SJSA1 (cell line): ENCODE measurements at regions not wholly inside any gene's neighbourhood (a gene's known extent, or its start where the extent isn't known, plus 50 kb on each side); places are given as distances from the start of the nearest gene placed in this dataset.

Source experiments
- DNase-seq, 2 experiments: peaks; one replicate each; pipeline ENCODE4 v3.0.0-alpha.2; 2015 to 2020; ENCODE audit warnings: low spot score in 2 of 2, low read depth in 1 of 2
- H3K27ac ChIP-seq: fragments of 250-450 bp; sonication (Bioruptor Pico); 2 replicates; pipeline ENCODE4 v1.5.1; 2020; ENCODE audit warnings: mild to moderate bottlenecking, moderate library complexity
- H3K27me3 ChIP-seq: fragments of 250-450 bp; sonication (Bioruptor Pico); replicated peaks from 2 replicates; pipeline ENCODE4 v1.5.1; 2020; ENCODE audit warnings: mild to moderate bottlenecking, moderate library complexity
- H3K36me3 ChIP-seq: fragments of 250-450 bp; sonication (Bioruptor Pico); 2 replicates; pipeline ENCODE4 v1.5.1; 2020; ENCODE audit warnings: mild to moderate bottlenecking
- H3K4me1 ChIP-seq: fragments of 250-450 bp; sonication (Bioruptor Pico); replicated peaks from 2 replicates; pipeline ENCODE4 v1.6.1; 2021; ENCODE audit warnings: mild to moderate bottlenecking
- H3K4me3 ChIP-seq: fragments of 250-450 bp; sonication (Bioruptor Pico); 2 replicates; pipeline ENCODE4 v1.5.1; 2020; ENCODE audit warnings: mild to moderate bottlenecking
- H3K9me3 ChIP-seq: fragments of 250-450 bp; sonication (Bioruptor Pico); replicated peaks from 2 replicates; pipeline ENCODE4 v1.5.1; 2020; ENCODE audit warnings: mild to moderate bottlenecking

DNA sequence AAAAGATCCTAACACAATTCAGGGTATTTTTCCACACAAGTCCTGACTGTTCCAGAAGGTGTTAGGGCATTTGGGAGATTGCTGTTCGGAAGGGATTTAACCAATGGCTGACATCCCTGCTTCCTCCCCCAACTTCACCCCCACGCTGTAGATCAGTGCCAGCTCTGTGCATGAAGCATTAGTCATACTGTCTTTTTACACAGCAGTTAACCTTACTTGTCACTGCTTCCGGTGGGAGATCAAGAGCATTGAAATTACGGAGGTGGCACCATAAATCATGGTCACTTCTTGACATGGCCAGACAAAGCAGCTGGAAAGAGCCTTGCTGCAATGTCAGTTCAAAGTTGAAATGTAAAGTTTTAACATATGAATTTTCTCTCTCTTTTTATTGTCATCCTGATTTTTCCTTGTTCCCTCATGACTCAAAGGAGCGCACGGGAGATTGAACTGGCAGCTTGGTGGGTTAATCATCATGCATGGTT is 70.2 kb downstream of the HRH4 start:
- Histone ChIP-seq H3K4me3 (no peak overlapping the region), H3K27ac (no peak overlapping the region), H3K9me3 (no peaks in the 10 kb centered on the region), H3K36me3 (no peaks in the 10 kb centered on the region), H3K4me1 (no peaks in the 10 kb centered on the region; the same call in 1 of the 2 replicates), H3K27me3 (no peaks in the 10 kb centered on the region)
- DNase-seq = no peak

DNA sequence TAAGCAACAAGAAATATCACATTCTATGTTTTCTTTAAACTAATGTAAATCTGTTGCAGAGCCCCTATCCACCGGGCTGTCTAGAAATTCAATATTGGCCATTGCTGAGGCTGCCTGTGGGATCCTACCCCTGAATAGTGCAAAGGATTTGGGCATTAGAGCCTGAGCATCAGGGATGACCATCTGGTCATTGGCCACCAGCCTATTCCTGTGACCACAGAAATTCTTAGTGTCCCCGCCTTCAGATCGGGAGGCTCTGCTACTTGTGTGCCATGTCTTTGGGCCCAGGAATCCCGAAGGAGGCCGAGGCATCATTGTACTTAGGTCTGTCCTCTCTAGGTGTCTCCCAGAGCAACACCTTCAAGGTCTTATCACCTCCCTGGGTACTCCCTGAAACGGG is 73.8 kb downstream of the HRH4 start:
- Histone ChIP-seq H3K4me3 (no peak overlapping the region), H3K36me3 (no peaks in the 10 kb centered on the region), H3K4me1 (no peaks in the 10 kb centered on the region; the same call in 1 of the 2 replicates), H3K27me3 (peaks cover 10% of the 10 kb centered on the region; the same call in 1 of the 2 replicates), H3K9me3 (no peaks in the 10 kb centered on the region), H3K27ac (no peak overlapping the region)
- DNase-seq = no peak

DNA sequence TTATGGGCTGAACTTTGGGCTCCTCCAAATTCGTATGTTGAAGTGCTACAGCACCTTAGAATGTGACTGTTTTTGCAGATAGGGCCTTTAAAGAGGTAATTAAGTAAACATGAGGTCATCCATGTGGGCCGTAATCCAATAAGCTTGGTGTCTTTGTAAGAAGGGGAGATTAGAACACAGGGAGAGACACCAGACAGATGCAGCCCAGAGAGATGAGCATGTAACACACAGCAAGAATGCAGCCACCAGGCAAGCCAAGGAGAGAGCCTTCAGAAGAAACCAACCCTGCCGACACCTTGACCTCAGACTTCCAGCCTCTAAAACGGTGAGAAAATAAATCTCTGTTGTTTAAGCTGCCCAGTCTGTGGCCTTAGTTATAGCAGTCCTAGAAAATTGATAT is 74.3 kb downstream of the HRH4 start:
- Histone ChIP-seq H3K36me3 (no peaks in the 10 kb centered on the region), H3K9me3 (no peaks in the 10 kb centered on the region), H3K4me1 (no peaks in the 10 kb centered on the region; the same call in 1 of the 2 replicates), H3K27ac (no peak overlapping the region), H3K4me3 (no peak overlapping the region), H3K27me3 (peaks cover 10% of the 10 kb centered on the region; the same call in 1 of the 2 replicates)
- no peak for DNase-seq

DNA sequence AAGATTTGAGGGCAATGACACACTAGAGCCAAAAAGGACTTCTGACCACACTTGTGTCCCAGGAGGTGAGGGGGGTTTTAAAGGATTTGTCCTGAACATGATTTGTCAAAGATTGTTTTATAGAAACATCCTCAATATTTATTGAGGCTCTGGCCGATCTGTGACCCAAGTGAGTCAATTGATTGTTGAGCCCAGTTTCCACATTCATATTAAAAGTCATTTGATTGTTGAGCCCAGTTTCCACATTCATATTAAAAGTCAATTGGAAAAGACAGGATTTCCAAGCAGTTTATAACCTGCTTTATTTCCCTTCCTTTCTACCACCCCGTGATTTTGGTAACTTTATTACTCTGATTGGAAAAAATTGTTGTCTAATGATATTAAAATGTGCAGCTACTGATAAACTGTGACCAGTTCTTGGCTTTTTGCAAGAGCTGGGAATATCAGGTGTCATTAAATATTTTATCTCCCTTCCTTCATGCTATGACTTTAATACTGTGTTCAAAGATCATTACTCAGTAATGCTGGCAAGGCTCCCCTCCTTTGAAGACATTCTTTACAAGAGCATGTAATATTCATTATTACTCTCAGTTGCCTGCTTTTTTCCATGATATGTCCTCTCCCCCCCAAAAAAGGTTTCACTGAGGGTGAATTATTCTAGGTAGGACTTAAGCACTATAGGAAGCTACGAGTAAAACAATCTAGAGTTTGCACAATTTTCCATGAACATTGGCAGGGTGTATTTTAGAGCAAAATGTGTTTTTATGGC is 75.3 kb downstream of the HRH4 start:
- Histone ChIP-seq H3K9me3 (no peaks in the 10 kb centered on the region), H3K36me3 (no peaks in the 10 kb centered on the region), H3K27me3 (peaks cover 10% of the 10 kb centered on the region; the same call in 1 of the 2 replicates), H3K27ac (no peak overlapping the region), H3K4me3 (no peak overlapping the region), H3K4me1 (no peaks in the 10 kb centered on the region)
- DNase-seq = no peak

DNA sequence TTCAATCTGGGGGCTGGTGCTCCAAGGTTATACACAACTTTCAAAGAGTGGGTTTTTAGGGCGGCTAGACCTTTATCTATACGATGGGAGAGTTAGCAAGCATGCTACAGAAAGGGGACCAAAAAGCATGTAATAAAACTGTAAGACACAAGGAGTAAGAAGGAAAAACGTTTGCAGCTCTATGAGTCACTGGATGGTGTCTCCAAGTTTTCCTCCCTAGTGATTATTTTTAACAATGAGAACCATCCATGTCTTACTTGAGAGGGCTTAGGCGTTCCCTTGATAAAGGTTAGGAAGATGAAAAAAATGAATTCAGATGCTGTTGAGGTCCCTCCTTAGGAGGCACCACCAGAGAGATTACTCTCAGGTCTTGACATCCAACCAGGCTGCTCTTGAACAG is 75.9 kb downstream of the HRH4 start:
- Histone ChIP-seq H3K4me3 (no peak overlapping the region), H3K36me3 (no peaks in the 10 kb centered on the region), H3K27me3 (peaks cover 10% of the 10 kb centered on the region; the same call in 1 of the 2 replicates), H3K27ac (no peak overlapping the region), H3K9me3 (no peaks in the 10 kb centered on the region), H3K4me1 (no peaks in the 10 kb centered on the region)
- DNase-seq = no peak

DNA sequence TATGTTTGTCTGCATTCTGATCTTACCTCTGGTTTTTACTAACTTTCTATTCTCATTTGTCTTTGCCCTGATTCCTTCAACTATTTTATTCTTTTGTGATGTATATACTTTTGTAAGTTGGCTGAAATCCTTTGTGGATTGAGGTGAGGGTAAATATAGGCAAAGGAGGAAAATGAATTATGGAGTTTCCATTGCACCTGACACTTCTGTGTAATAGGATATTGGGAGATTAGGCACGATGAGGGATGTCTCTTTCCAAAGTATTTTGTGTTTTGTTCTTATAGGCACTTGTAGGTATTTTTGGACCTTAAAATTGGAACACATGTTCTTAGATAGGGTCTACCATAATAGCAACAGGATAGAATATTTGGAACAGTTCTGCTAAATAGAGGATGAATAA is 76.4 kb downstream of the HRH4 start:
- Histone ChIP-seq H3K4me1 (no peaks in the 10 kb centered on the region), H3K9me3 (no peaks in the 10 kb centered on the region), H3K27me3 (peaks cover 10% of the 10 kb centered on the region; the same call in 1 of the 2 replicates), H3K4me3 (no peak overlapping the region), H3K27ac (no peak overlapping the region), H3K36me3 (no peaks in the 10 kb centered on the region)
- DNase-seq = no peak

DNA sequence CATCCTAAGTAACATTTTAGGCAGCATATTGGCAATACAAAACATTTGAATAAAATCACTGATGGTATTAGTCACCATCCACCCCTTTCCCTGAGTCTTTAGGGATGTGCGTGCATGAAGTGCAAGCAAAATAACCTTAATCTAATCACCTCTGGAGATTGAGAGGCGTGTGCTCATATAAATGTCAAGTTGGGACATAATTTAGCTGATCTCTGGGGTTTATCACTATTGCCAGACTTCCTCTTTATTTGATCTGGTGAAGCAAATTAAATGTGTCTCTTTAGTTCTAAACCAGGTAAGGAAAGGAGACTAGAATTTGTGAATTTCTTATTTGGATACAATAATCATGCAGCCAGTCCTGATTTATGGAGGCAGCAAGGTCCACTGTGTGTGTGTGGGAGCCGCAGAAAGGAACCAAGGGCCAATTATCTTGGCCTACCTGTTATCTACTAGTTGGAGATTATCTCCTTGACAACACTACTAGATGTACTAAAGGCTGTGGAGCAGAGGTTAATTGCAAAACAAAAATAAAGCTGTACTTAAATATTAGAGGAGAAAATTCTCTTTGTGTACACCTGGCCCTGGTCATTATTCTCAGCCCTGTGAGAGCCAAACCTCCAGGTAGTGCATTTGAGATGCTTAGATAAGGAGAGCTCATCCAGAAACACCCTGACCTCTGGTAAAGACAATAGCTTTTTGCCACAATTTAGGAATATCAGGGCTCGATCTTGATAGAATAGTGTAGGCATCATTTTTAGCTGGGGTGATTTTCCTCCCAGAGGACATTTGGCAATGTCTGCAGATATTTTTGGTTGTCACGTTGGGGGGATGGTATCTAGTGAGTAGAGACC is 78.2 kb downstream of the HRH4 start:
- no peaks in the 10 kb centered on the region for H3K4me1 ChIP-seq
- no peaks in the 10 kb centered on the region for H3K36me3 ChIP-seq
- DNase-seq = no peak
- peaks cover 10% of the 10 kb centered on the region; the same call in 1 of the 2 replicates for H3K27me3 ChIP-seq
- H3K4me3 ChIP-seq = no peak overlapping the region
- no peak overlapping the region for H3K27ac ChIP-seq
- H3K9me3 ChIP-seq = no peaks in the 10 kb centered on the region

DNA sequence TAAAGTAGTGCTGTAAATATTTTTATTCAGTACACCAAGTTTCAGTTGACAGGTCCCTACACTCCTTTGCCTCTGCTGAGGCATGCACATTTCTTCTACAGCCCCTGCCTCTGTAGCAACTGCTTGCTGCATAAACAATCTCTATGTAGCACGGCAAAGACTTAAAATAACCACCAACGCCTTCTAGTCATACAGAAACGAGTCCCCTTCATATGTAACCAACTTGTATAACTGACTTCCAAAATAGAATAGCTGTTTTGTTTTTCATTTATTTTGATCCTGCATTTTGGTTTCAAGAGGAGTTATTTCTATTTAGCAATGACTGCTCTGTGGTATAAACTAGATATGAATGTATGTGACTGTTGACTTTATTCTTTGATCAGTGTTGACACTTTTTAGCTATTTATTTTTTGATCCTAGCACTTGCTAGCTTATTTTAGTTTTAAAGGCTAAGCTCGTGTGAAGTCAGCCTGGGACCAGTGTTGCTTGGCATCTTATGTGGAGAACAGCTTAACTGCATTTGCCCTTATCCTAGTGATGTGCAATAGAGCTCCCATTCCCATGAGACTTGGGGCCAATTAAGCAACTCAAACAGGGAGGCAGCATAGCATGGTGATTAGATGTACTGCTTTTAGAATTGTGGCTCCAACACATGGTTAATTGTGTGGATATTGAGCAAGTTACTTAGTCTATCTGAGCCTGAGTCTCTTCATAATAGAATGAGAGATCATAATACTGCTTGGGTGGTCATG is 79.6 kb downstream of the HRH4 start:
- Histone ChIP-seq H3K27me3 (peaks cover 10% of the 10 kb centered on the region; the same call in 1 of the 2 replicates), H3K4me3 (no peak overlapping the region), H3K27ac (no peak overlapping the region), H3K9me3 (no peaks in the 10 kb centered on the region), H3K36me3 (no peaks in the 10 kb centered on the region), H3K4me1 (no peaks in the 10 kb centered on the region)
- no peak for DNase-seq

DNA sequence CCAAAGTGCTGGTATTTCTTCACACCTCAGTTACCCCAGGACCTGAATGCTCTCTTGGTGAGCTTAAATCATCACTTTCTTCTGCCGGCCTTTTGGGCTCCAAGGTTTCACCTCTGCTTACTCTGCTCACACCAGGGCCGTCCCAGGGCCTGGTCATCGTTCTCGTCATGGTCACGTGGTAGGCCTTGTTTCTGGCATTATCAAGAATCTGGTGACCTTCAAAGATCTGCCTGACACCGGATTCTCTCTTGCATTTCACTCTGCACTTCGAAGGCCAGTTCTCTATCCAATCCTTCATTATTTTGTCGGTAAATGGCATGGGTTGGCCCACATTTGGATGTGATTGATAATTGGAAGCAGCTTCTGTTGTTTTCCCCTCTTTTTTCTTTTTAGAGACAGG is 80.5 kb downstream of the HRH4 start:
- Histone ChIP-seq H3K4me3 (no peak overlapping the region), H3K27ac (no peak overlapping the region), H3K36me3 (no peaks in the 10 kb centered on the region), H3K27me3 (peaks cover 10% of the 10 kb centered on the region; the same call in 1 of the 2 replicates), H3K4me1 (no peaks in the 10 kb centered on the region), H3K9me3 (no peaks in the 10 kb centered on the region)
- no peak for DNase-seq

DNA sequence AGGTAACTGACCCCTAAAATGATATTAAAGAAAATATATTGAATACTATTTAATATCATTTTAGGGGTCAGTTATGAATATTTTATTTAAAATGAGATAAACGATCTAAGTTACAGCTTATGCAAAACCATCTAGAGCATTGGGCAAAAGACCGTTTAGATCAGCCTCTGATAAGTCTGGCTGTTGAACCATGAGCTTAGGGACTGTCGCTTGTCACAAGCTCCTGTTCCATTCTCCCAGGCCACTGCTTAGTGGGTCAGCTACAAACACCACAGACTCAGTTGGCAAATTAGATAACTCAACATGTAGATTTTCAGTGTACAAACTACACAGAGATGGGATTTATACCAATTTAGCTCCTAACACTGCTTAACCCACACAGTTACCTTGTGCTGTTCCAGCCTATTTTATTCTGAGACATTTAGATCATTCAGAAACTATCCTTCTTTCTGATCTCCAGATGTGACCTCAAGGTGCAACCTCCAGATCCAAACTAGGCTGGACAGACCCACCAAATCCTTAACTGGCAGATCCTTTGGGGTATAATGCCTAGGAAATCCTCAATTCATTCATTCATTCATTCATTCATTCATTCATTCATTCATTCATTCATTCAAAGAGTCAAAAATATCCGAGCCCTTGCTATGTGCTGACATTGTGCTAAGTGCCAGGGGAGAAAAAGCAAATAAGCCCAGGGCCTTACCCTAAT is 82.8 kb downstream of the HRH4 start:
- no peaks in the 10 kb centered on the region for H3K27me3 ChIP-seq
- no peaks in the 10 kb centered on the region for H3K36me3 ChIP-seq
- DNase-seq = no peak
- H3K4me3 ChIP-seq = no peak overlapping the region
- H3K4me1 ChIP-seq = no peaks in the 10 kb centered on the region
- H3K9me3 ChIP-seq = no peaks in the 10 kb centered on the region
- H3K27ac ChIP-seq = no peak overlapping the region

DNA sequence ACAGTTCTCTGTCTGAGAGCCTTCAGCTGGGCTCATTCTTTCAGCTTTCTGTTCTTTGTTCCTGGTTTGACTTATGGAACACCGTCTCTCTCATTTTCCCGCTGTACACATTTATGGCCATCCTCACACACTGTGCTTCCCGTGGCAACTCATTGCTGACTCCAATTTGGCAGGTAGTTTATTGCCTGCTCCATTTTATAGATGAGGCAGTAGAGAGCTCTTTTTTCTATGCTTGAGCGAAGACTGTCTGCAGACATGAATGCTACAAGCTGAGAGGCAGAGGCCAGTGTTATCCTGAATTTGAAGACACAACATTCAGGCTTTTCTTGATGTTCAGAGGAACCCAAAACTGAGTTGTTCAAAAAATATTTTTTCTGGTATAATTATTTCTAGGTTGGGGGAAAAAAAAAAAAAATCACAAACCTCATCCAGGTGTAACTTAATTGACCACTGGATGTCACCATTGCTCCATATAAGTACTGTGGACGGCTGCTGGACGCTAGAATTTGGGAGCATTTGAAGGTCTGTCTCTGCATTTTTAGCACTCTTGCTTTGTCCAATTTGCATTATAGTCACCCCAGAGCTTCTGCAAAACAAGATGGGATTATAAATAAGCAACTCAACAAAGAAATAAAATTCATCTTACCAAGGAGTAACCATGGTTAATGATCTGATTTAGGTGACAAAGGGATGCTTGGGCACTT is 83.5 kb downstream of the HRH4 start:
- no peak for DNase-seq
- no peak overlapping the region for H3K4me3 ChIP-seq
- no peaks in the 10 kb centered on the region for H3K36me3 ChIP-seq
- H3K4me1 ChIP-seq = no peaks in the 10 kb centered on the region
- no peak overlapping the region for H3K27ac ChIP-seq
- no peaks in the 10 kb centered on the region for H3K9me3 ChIP-seq
- H3K27me3 ChIP-seq = no peaks in the 10 kb centered on the region

DNA sequence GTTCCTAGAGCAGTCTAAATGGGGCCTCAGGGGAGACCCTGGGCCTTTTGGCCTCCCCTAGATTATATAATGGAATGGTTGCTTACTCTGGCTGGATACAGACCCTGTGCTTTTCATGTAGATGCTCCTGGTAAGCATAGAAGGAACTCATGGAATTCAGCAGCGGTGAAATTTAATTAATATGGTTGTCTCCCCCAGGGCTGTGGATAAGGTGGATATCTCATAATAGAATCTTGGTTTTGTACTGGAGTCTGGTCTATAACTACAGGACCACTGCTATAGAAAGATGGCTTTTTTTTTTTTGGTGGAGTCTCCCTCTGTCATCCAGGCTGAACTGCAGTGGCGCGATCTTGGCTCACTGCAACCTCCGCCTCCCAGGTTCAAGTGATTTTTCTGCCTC is 84.5 kb downstream of the HRH4 start:
- H3K36me3 ChIP-seq = no peaks in the 10 kb centered on the region
- H3K27ac ChIP-seq = no peak overlapping the region
- no peaks in the 10 kb centered on the region for H3K9me3 ChIP-seq
- no peak for DNase-seq
- H3K4me1 ChIP-seq = no peaks in the 10 kb centered on the region
- no peaks in the 10 kb centered on the region for H3K27me3 ChIP-seq
- H3K4me3 ChIP-seq = no peak overlapping the region

DNA sequence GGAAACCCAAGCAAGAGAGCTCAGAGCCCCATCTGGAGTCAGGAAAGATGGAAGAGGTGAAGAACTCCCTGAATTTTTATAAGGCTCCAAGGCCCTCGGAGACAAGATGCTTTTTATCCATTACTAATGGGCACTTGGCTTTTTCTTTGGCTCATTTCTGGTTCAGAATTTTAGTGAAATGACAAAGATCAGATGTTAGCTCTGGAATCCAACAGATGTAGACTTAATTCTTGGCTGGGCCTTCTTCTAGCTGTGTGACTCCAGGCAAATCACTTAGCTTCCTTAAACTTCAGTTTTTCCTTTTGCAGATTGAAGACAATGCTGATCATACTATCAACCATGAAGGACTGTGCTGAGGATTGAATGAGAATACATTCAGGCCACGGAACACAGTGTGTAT is 85.2 kb downstream of the HRH4 start:
- Histone ChIP-seq H3K4me1 (no peaks in the 10 kb centered on the region), H3K27me3 (no peaks in the 10 kb centered on the region), H3K36me3 (no peaks in the 10 kb centered on the region), H3K9me3 (no peaks in the 10 kb centered on the region), H3K27ac (no peak overlapping the region), H3K4me3 (no peak overlapping the region)
- DNase-seq = no peak
